ENCODE measurements at regions not wholly inside any gene's neighbourhood (a gene's known extent, or its start where the extent isn't known, plus 50 kb on each side); places are given as distances from the start of the nearest gene placed in this dataset.
"Not testable (repeated sequence)": the region's sequence is repeated elsewhere in the genome, so short reads cannot be mapped to it uniquely, and the experiment has no call there.

GRCh38 chr7:9502269-9502668 is 1068.9 kb downstream of the NXPH1 start:
- DNase-seq (ENCODE audit: low read depth, low spot score): no peak

- DNase-seq (ENCODE audit: low read depth, low spot score): no peak
These were observed 1071.3 kb downstream of the NXPH1 start for GRCh38 chr7:9504678-9505077.

- DNase-seq (ENCODE audit: low read depth, low spot score): no peak
These were observed 1072.1 kb downstream of the NXPH1 start for GRCh38 chr7:9505516-9505915.

- no peak for DNase-seq (ENCODE audit: low read depth, low spot score)
These were observed 1073.9 kb downstream of the NXPH1 start for GRCh38 chr7:9507290-9507689.

GRCh38 chr7:9516662-9517061 is 1083.3 kb downstream of the NXPH1 start:
- no peak for DNase-seq (ENCODE audit: low read depth, low spot score)

GRCh38 chr7:9523579-9523978 is 1090.2 kb downstream of the NXPH1 start:
- no peak for DNase-seq (ENCODE audit: low read depth, low spot score)

GRCh38 chr7:9552431-9552830 is 1119.0 kb downstream of the NXPH1 start:
- DNase-seq (ENCODE audit: low read depth, low spot score): not testable (repeated sequence)

GRCh38 chr7:9557853-9558252 is 1124.4 kb downstream of the NXPH1 start:
- DNase-seq (ENCODE audit: low read depth, low spot score): no peak

GRCh38 chr7:9575716-9576115 is 1142.3 kb downstream of the NXPH1 start:
- no peak for DNase-seq (ENCODE audit: low read depth, low spot score)

- DNase-seq (ENCODE audit: low read depth, low spot score): no peak
These were observed 1149.4 kb downstream of the NXPH1 start for GRCh38 chr7:9582824-9583223.

- DNase-seq (ENCODE audit: low read depth, low spot score): no peak
These were observed 1165.0 kb downstream of the NXPH1 start for GRCh38 chr7:9598411-9598810.

- no peak for DNase-seq (ENCODE audit: low read depth, low spot score)
These were observed 1167.6 kb downstream of the NXPH1 start for GRCh38 chr7:9600974-9601373.

- no peak for DNase-seq (ENCODE audit: low read depth, low spot score)
These were observed 1169.9 kb downstream of the NXPH1 start for GRCh38 chr7:9603291-9603690.

GRCh38 chr7:9608560-9608959 is 1175.2 kb downstream of the NXPH1 start:
- no peak for DNase-seq (ENCODE audit: low read depth, low spot score)

GRCh38 chr7:9620899-9621298 is 1187.5 kb downstream of the NXPH1 start:
- peak; percentile 14 for DNase-seq (ENCODE audit: low read depth, low spot score)

GRCh38 chr7:9621306-9621902 is 1188.0 kb downstream of the NXPH1 start:
- peak; percentile 16 for DNase-seq (ENCODE audit: low read depth, low spot score)

- peak; percentile 7 for DNase-seq (ENCODE audit: low read depth, low spot score)
These were observed 1188.5 kb downstream of the NXPH1 start for GRCh38 chr7:9621927-9622326.

- no peak for DNase-seq (ENCODE audit: low read depth, low spot score)
These were observed 1192.5 kb downstream of the NXPH1 start for GRCh38 chr7:9625953-9626352.

GRCh38 chr7:9645756-9646155 is 1212.3 kb downstream of the NXPH1 start:
- no peak for DNase-seq (ENCODE audit: low read depth, low spot score)

- no peak for DNase-seq (ENCODE audit: low read depth, low spot score)
These were observed 1223.8 kb downstream of the NXPH1 start for GRCh38 chr7:9657257-9657656.

GRCh38 chr7:9671979-9672917 is 1238.8 kb downstream of the NXPH1 start:
- DNase-seq (ENCODE audit: low read depth, low spot score): no peak

GRCh38 chr7:9680713-9681112 is 1247.3 kb downstream of the NXPH1 start:
- no peak for DNase-seq (ENCODE audit: low read depth, low spot score)

- DNase-seq (ENCODE audit: low read depth, low spot score): no peak
These were observed 1247.9 kb downstream of the NXPH1 start for GRCh38 chr7:9681284-9681683.
